Activated CD8-positive, alpha-beta T cell treated with anti-CD3 and anti-CD28 coated beads for 36 hours (primary cell): ENCODE measurements at regions not wholly inside any gene's neighbourhood (a gene's known extent, or its start where the extent isn't known, plus 50 kb on each side); places are given as distances from the start of the nearest gene placed in this dataset.

ENCODE experiments used
- ATAC-seq: fragments of 200-7000 bp; cut with Tn5 transposase; one replicate; pipeline ENCODE4 v1.10.0; 2021; ENCODE audit warnings: mild to moderate bottlenecking, moderate library complexity
- CTCF ChIA-PET: fragments of 350-600 bp; sonication (Branson Sonifier 250); formaldehyde crosslinking; loops from one replicate; lab custom pipeline; 2021; ENCODE audit warnings: antibody characterized with exemption; lab: Charles Lee
- POLR2A ChIA-PET: fragments of 350-600 bp; sonication (Branson Sonifier 250); formaldehyde crosslinking; loops from one replicate; lab custom pipeline; 2021; ENCODE audit warnings: antibody characterized with exemption; lab: Charles Lee
- DNase-seq: peaks from one replicate; pipeline ENCODE4 v3.0.0-alpha.2; 2020
- H3K27ac Mint-ChIP-seq: one replicate; pipeline ENCODE4 v1.8.0; 2021; ENCODE audit warnings: mild to moderate bottlenecking, mixed read lengths
- H3K27me3 Mint-ChIP-seq: one replicate; pipeline ENCODE4 v1.8.0; 2021; ENCODE audit warnings: mixed read lengths
- H3K36me3 Mint-ChIP-seq: one replicate; pipeline ENCODE4 v1.8.0; 2021; ENCODE audit warnings: low read depth, mixed read lengths
- H3K4me1 Mint-ChIP-seq: one replicate; pipeline ENCODE4 v1.8.0; 2021; ENCODE audit warnings: low read depth, mixed read lengths
- H3K4me3 Mint-ChIP-seq: one replicate; pipeline ENCODE4 v1.8.0; 2021; ENCODE audit warnings: mild to moderate bottlenecking, moderate library complexity, mixed read lengths
- H3K9me3 Mint-ChIP-seq: one replicate; pipeline ENCODE4 v1.8.0; 2021; ENCODE audit warnings: mixed read lengths
- intact Hi-C: fragments of 100-400 bp; cut with micrococcal nuclease; formaldehyde crosslinking; loops from one replicate; pipeline ENCODE4 v1.10.0; 2022
- TF ChIP-seq, protein P1 (sequence below): fragments of 200-600 bp; IDR thresholded peaks from one replicate; pipeline ENCODE4 v1.8.0; 2022; ENCODE audit warnings: antibody characterized with exemption, mild to moderate bottlenecking

DNA sequence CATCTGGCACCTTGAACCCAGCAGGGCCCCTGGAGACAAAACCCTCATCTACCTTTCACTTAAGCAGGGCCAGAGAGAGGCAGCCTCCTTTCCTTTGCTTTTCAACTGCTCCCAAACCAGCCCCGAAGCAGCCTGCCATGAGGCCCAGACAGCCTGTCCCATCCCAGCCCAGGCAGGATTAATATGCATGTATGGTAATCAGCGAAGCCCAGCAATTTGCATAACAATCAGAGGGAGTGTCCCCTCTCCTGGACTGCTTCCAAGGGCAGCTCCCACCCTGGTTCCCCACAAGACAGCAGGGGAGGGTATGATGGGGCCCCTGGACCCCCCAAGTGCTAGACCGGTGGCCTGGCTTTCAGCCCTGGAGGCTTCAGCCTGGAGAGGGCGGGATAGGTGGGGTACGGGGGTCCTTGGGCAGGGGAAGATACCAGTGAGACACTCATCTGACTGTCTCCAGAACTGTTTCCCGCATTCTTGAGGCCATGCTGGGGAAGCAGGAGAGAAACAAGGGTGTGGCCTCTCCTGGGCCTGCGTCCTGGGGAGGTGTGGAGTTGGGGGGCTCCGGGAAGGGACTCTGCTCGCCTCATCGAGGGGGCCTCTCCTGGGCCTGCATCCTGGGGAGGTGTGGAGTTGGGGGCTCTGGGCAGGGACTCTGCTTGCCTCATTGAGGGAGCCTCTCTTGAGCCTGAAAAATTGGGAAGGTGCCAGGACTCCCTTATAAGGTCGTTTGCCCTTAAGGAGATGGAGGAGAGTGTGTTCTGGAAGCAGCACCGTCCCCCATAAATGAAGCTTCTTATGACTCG, 93.2 kb upstream of the PRR5 start:
- POLR2A ChIA-PET = no interaction called here

DNA sequence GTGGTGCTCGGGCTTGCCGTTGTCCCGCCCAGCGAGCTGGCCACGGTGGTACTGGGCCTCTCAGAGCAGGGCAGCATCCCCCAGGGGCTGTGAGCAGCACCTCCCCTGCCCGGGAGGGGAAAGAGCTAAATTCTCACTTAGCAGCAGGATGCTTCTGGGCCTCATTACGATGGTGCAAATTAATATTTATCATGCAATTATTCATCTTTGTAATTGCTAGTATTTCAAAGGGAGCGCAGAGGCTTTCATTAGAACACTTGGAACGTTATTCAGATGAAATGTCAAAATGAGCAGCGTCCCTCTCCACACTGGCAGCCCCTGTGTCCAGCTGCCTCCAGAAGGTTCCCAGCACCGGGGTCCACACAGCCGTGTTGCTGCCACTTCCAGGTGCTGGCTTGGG, 95.9 kb upstream of the PRR5 start:
- no peak for ATAC-seq
- Mint-ChIP-seq H3K4me1 (no peaks in the 10 kb centered on the region), H3K27me3 (peaks cover 11% of the 10 kb centered on the region), H3K4me3 (no peak overlapping the region), H3K27ac (no peak overlapping the region), H3K9me3 (peaks cover 5% of the 10 kb centered on the region), H3K36me3 (peaks cover 2% of the 10 kb centered on the region)
- intact Hi-C loops = no loop called here
- TF ChIP-seq, protein P1, sequence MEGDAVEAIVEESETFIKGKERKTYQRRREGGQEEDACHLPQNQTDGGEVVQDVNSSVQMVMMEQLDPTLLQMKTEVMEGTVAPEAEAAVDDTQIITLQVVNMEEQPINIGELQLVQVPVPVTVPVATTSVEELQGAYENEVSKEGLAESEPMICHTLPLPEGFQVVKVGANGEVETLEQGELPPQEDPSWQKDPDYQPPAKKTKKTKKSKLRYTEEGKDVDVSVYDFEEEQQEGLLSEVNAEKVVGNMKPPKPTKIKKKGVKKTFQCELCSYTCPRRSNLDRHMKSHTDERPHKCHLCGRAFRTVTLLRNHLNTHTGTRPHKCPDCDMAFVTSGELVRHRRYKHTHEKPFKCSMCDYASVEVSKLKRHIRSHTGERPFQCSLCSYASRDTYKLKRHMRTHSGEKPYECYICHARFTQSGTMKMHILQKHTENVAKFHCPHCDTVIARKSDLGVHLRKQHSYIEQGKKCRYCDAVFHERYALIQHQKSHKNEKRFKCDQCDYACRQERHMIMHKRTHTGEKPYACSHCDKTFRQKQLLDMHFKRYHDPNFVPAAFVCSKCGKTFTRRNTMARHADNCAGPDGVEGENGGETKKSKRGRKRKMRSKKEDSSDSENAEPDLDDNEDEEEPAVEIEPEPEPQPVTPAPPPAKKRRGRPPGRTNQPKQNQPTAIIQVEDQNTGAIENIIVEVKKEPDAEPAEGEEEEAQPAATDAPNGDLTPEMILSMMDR = no peak
- no peak for DNase-seq
- ChIA-PET POLR2A (no interaction called here), CTCF (no interaction called here)

More for the DNA sequence above, 93.2 kb upstream of the PRR5 start:
- ATAC-seq (no peak), DNase-seq (no peak)
- H3K4me3 Mint-ChIP-seq = no peak overlapping the region
- CTCF ChIA-PET = no interaction called here
- no peak overlapping the region for H3K27ac Mint-ChIP-seq
- H3K9me3 Mint-ChIP-seq = peaks cover 19% of the 10 kb centered on the region
- H3K36me3 Mint-ChIP-seq = peaks cover 2% of the 10 kb centered on the region
- intact Hi-C loops = no loop called here
- H3K4me1 Mint-ChIP-seq = no peaks in the 10 kb centered on the region
- peaks cover 9% of the 10 kb centered on the region for H3K27me3 Mint-ChIP-seq
- TF ChIP-seq, protein P1 = no peak

DNA sequence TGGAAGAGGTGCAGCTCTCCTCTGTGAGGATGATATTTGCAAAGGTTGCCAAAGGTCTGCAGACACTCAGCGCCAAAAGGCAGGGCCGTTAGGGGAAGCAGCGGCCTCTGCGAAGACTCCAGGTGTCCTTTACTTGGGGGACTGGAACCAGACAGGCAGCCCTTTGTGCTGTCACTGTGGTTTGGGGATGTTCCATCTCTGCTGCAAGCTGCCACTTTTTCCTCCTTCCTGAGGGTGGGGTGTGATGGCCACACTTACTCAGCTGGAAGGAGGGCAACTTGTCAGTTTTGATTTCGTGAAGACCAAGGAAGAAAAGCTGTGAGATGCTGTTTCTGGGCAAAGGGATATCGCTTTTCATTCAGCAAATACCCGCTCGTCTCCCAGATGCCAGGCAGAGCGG, 96.5 kb upstream of the PRR5 start:
- POLR2A ChIA-PET = no interaction called here
- no peak for ATAC-seq
- H3K4me3 Mint-ChIP-seq = no peak overlapping the region
- no peaks in the 10 kb centered on the region for H3K4me1 Mint-ChIP-seq
- peaks cover 2% of the 10 kb centered on the region for H3K36me3 Mint-ChIP-seq
- H3K27ac Mint-ChIP-seq = no peak overlapping the region
- TF ChIP-seq, protein P1 = no peak
- peaks cover 11% of the 10 kb centered on the region for H3K27me3 Mint-ChIP-seq
- CTCF ChIA-PET = no interaction called here
- intact Hi-C loops = no loop called here
- H3K9me3 Mint-ChIP-seq = peaks cover 2% of the 10 kb centered on the region
- DNase-seq = no peak

DNA sequence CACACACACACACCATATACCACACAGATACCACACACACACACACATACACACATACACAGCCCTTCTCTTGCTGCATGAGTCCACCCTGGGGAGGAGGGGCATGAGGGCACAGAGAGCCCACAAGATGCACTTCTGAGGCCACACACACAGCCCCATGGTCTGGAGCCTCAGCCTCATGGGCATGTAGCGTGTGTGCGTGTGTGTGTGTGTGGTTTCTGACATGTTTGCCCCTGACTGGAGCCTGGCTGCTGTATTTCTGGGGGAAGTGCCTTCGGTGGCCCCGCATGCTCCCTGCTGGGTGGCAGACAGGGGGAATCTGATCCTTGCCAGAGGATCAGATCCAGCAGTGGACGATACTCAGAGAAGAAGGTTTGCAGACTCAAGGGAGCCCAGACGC, 97.0 kb upstream of the PRR5 start:
- H3K4me1 Mint-ChIP-seq = no peaks in the 10 kb centered on the region
- no peak overlapping the region for H3K4me3 Mint-ChIP-seq
- H3K27ac Mint-ChIP-seq = no peak overlapping the region
- no peak for DNase-seq
- ATAC-seq = no peak
- POLR2A ChIA-PET = no interaction called here
- H3K9me3 Mint-ChIP-seq = no peaks in the 10 kb centered on the region
- CTCF ChIA-PET = no interaction called here
- intact Hi-C loops = no loop called here
- TF ChIP-seq, protein P1 = no peak
- H3K27me3 Mint-ChIP-seq = peaks cover 11% of the 10 kb centered on the region
- no peaks in the 10 kb centered on the region for H3K36me3 Mint-ChIP-seq

DNA sequence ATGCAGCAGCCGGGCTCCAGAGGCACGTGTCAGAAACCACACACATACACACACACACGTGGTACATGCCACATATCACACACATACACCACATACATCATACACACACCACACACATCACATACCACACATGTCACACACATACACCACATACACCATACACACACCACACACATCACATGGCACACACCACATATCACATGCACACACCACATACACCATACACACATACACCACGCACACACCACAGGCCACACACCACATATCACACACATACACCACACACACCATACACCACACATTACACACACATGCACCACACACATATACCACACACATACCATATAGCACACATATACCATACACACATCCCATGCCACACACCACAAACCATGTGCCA, 97.5 kb upstream of the PRR5 start:
- no peaks in the 10 kb centered on the region for H3K36me3 Mint-ChIP-seq
- no peaks in the 10 kb centered on the region for H3K4me1 Mint-ChIP-seq
- ChIA-PET POLR2A (no interaction called here), CTCF (no interaction called here)
- H3K27me3 Mint-ChIP-seq = peaks cover 11% of the 10 kb centered on the region
- H3K27ac Mint-ChIP-seq = no peak overlapping the region
- intact Hi-C loops = no loop called here
- DNase-seq (no peak), ATAC-seq (no peak)
- H3K4me3 Mint-ChIP-seq = no peak overlapping the region
- TF ChIP-seq, protein P1 = no peak
- no peaks in the 10 kb centered on the region for H3K9me3 Mint-ChIP-seq
